HepG2 (cell line): ENCODE measurements at regions not wholly inside any gene's neighbourhood (a gene's known extent, or its start where the extent isn't known, plus 50 kb on each side); places are given as distances from the start of the nearest gene placed in this dataset.

Experiments
- ATAC-seq: fragments of 200-7000 bp; cut with Tn5 transposase; 3 replicates; pipeline ENCODE4 v1.9.1; 2020; ENCODE audit warnings: mild to moderate bottlenecking, moderate library complexity
- BruUV-seq: library from RNA; stranded (reverse); fragments of 400-500 nt; replicated peaks from 2 replicates; lab custom pipeline; 2021; lab: Mats Ljungman, UMichigan
- CTCF ChIA-PET: fragments of 300-600 bp; formaldehyde crosslinking; extraction: SDS; loops from one replicate; lab custom pipeline; 2021; ENCODE audit warnings: low total read pairs, inconsistent platforms, low intra/inter-chr PET ratio; lab: Yijun Ruan, JAX
- POLR2A ChIA-PET: fragments of 350-600 bp; sonication (Branson Sonifier 250); formaldehyde crosslinking; loops from one replicate; lab custom pipeline; 2020; ENCODE audit warnings: antibody characterized with exemption, inconsistent platforms; lab: Yijun Ruan, JAX
- DNase-seq: peaks from one replicate; pipeline ENCODE4 v3.0.0-alpha.2; 2015; ENCODE audit warnings: low spot score
- FAIRE-seq: peaks from 3 replicates; lab custom pipeline; 2011; peaks lifted over from hg19 to GRCh38; lab: Jason Lieb, UNC
- H2AFZ ChIP-seq: one replicate; pipeline ENCODE4 v1.6.1; 2011; ENCODE audit warnings: low read length, inconsistent platforms
- H3K27ac ChIP-seq: fragments of 300-600 bp; 3 replicates; pipeline ENCODE4 v1.8.0; 2011; ENCODE audit warnings: mixed run types, mild to moderate bottlenecking, mixed read lengths, low read length, inconsistent platforms; ENCODE audit not compliant: insufficient read depth; ENCODE audit errors: extremely low read length
- H3K27me3 ChIP-seq, 2 experiments: fragments of 200-600 bp in 1 of 2; 2 replicates in 1 of 2; 3 replicates in 1 of 2; pipeline versions ENCODE4 v1.6.0 to v1.8.0; 2011; ENCODE audit warnings: low read length in 2 of 2, mild to moderate bottlenecking in 2 of 2, moderate library complexity in 2 of 2, inconsistent platforms in 1 of 2; ENCODE audit not compliant: insufficient read depth in 2 of 2, control insufficient read depth in 1 of 2
- H3K36me3 ChIP-seq, 2 experiments: fragments of 200-600 bp in 1 of 2; replicated peaks in 1 of 2; 2 replicates in 1 of 2; 3 replicates in 1 of 2; pipeline versions ENCODE4 v1.5.1 to v1.8.0; 2011; ENCODE audit warnings: low read length in 2 of 2, inconsistent platforms in 1 of 2; ENCODE audit not compliant: insufficient read depth in 2 of 2, control insufficient read depth in 1 of 2
- H3K4me1 ChIP-seq: 2 replicates; pipeline ENCODE4 v1.5.1; 2012; ENCODE audit warnings: low read length, inconsistent platforms; ENCODE audit not compliant: insufficient read depth
- H3K4me2 ChIP-seq: 2 replicates; pipeline ENCODE4 v1.6.0; 2011; ENCODE audit warnings: low read depth, low read length, inconsistent platforms
- H3K4me3 ChIP-seq, 3 experiments: fragments of 200-600 bp in 1 of 3; sonication (generic), shearing (Covaris generic) in 1 of 3; replicated peaks in 1 of 3; 2 replicates each; pipeline ENCODE4 v1.5.1; 2011 to 2016; ENCODE audit warnings: low read length in 3 of 3, inconsistent platforms in 2 of 3, low read depth in 2 of 3, mild to moderate bottlenecking in 2 of 3, control low read depth in 1 of 3, mixed read lengths in 1 of 3; ENCODE audit not compliant: insufficient read depth in 1 of 3
- H3K79me2 ChIP-seq: one replicate; pipeline ENCODE4 v1.6.1; 2011; ENCODE audit warnings: low read length, inconsistent platforms; ENCODE audit not compliant: insufficient read depth
- H3K9ac ChIP-seq: 2 replicates; pipeline ENCODE4 v1.6.0; 2011; ENCODE audit warnings: mild to moderate bottlenecking, low read depth, low read length, inconsistent platforms; ENCODE audit not compliant: insufficient read depth
- H3K9me3 ChIP-seq: 2 replicates; pipeline ENCODE4 v1.5.1; 2012; ENCODE audit warnings: mild to moderate bottlenecking, low read length
- H4K20me1 ChIP-seq: 2 replicates; pipeline ENCODE4 v1.6.0; 2011; ENCODE audit warnings: inconsistent platforms, mild to moderate bottlenecking, low read length, moderate library complexity; ENCODE audit not compliant: insufficient read depth
- HDAC1 ChIP-seq: sonication (generic); formaldehyde crosslinking; IDR thresholded peaks from 2 replicates; pipeline ENCODE4 v1.5.1; 2020; ENCODE audit warnings: mild to moderate bottlenecking, missing genetic modification reagents
- MAFF ChIP-seq: IDR thresholded peaks from 2 replicates; pipeline ENCODE4 v1.6.1; 2011; ENCODE audit warnings: low read depth, low read length, improper control_type of control experiment
- MIER2 ChIP-seq: IDR thresholded peaks from 2 replicates; pipeline ENCODE4 v1.6.1; 2016; ENCODE audit warnings: missing biosample characterization, missing genetic modification reagents
- NR1H2 ChIP-seq: sonication (generic); formaldehyde crosslinking; IDR thresholded peaks from 2 replicates; pipeline ENCODE4 v1.8.1; 2022; ENCODE audit warnings: low read depth, missing genetic modification reagents, borderline replicate concordance
- PATZ1 ChIP-seq: sonication (generic); formaldehyde crosslinking; IDR thresholded peaks from 2 replicates; pipeline ENCODE4 v1.4.0; 2020; ENCODE audit warnings: missing genetic modification reagents
- REST ChIP-seq, 2 experiments: IDR thresholded peaks; 2 replicates each; pipeline ENCODE4 v1.6.1; 2011 to 2012; ENCODE audit warnings: low read length in 2 of 2, borderline replicate concordance in 1 of 2, low read depth in 1 of 2, mild to moderate bottlenecking in 1 of 2, moderate library complexity in 1 of 2
- ZNF280B ChIP-seq: sonication (generic); formaldehyde crosslinking; IDR thresholded peaks from 2 replicates; pipeline ENCODE4 v1.5.0; 2020; ENCODE audit warnings: missing genetic modification reagents, mild to moderate bottlenecking, borderline replicate concordance
- ZNF331 ChIP-seq: sonication (generic); formaldehyde crosslinking; IDR thresholded peaks from 2 replicates; pipeline ENCODE4 v1.4.0; 2020; ENCODE audit warnings: missing genetic modification reagents
- ZNF543 ChIP-seq: sonication (generic); formaldehyde crosslinking; IDR thresholded peaks from 2 replicates; pipeline ENCODE4 v1.4.0; 2020; ENCODE audit warnings: mild to moderate bottlenecking, missing genetic modification reagents
- WGBS: methylation state at CpG from one replicate; pipeline ENCODE4 v1.1.6; 2017; ENCODE audit warnings: low lambda C conversion rate; 5-methylcytosine and 5-hydroxymethylcytosine counted together
- in situ Hi-C: cut with HindIII; loops from 2 replicates; pipeline ENCODE4 v1.10.0; 2017; ENCODE audit warnings: low pct_unique_long_range_greater_than_20kb; ENCODE audit not compliant: extremely low pct_ligation_motif_present
- intact Hi-C: fragments of 100-400 bp; cut with micrococcal nuclease; formaldehyde crosslinking; loops from one replicate; pipeline ENCODE4 v1.10.0; 2022; ENCODE audit not compliant: unreplicated experiment
- TF ChIP-seq, protein P1 (sequence below): sonication (generic); formaldehyde crosslinking; IDR thresholded peaks from 2 replicates; pipeline ENCODE4 v1.5.1; 2020; ENCODE audit warnings: mild to moderate bottlenecking, moderate library complexity, missing genetic modification reagents

- TF ChIP-seq PATZ1 (0 out of 2 replicates have a peak, but pooled peaks have one; percentile 15), REST (IDR thresholded peaks at IDR 0.05; ENCODE audit: borderline replicate concordance in 1 of 2, low read depth in 1 of 2, low read length in 2 of 2) (peak in 1 of 2 experiments; percentile 87; a peak in 2 of 4 replicates), MIER2 (CRISPR knock-in tag) (peak; percentile 86)
Observed at GRCh38 chr21:43290421-43291346, 121.9 kb downstream of the CRYAA start (continued).

- ChIA-PET CTCF (no interaction called here), POLR2A (interaction anchor here (1.0 kb wide), 1 partner anchor 10 kb away, joined by 4 read pairs; no protein-coding TSS in a partner anchor)
- Histone ChIP-seq H3K27me3 (no peaks in the 10 kb centered on the region), H3K4me3 (no peak overlapping the region), H3K9me3 (no peaks in the 10 kb centered on the region), H3K36me3 (no peaks in the 10 kb centered on the region), H3K4me1 (peaks cover 66% of the 10 kb centered on the region), H4K20me1 (no peaks in the 10 kb centered on the region), H3K27ac (no peak overlapping the region), H3K79me2 (no peaks in the 10 kb centered on the region), H3K9ac (no peak overlapping the region), H2AFZ (no peak overlapping the region), H3K4me2 (no peak overlapping the region)
- intact Hi-C loops: loop anchor here (5.0 kb wide), 1 partner anchor 52 kb away; no protein-coding TSS in a partner anchor
- TF ChIP-seq ZNF280B: no peak
- TF ChIP-seq HDAC1: no peak
- TF ChIP-seq MAFF: no peak
- no peak for TF ChIP-seq ZNF543 (CRISPR knock-in tag)
- TF ChIP-seq, protein P1, sequence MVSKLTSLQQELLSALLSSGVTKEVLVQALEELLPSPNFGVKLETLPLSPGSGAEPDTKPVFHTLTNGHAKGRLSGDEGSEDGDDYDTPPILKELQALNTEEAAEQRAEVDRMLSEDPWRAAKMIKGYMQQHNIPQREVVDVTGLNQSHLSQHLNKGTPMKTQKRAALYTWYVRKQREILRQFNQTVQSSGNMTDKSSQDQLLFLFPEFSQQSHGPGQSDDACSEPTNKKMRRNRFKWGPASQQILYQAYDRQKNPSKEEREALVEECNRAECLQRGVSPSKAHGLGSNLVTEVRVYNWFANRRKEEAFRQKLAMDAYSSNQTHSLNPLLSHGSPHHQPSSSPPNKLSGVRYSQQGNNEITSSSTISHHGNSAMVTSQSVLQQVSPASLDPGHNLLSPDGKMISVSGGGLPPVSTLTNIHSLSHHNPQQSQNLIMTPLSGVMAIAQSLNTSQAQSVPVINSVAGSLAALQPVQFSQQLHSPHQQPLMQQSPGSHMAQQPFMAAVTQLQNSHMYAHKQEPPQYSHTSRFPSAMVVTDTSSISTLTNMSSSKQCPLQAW (CRISPR knock-in tag): no peak
- no peak for TF ChIP-seq NR1H2
- TF ChIP-seq ZNF331: no peak
- no peak for ATAC-seq
- WGBS: 100% methylated on average over 5 of the region's 6 CpGs
- no peak for FAIRE-seq
- no TSS peak for BruUV-seq
- in situ Hi-C loops: loop anchor here (5.0 kb wide), 1 partner anchor 42 kb away; no protein-coding TSS in a partner anchor
- no peak for DNase-seq
Observed at GRCh38 chr21:43289966-43290365, 121.2 kb downstream of the CRYAA start.
